Stimulated activated CD4-positive, alpha-beta T cell treated with anti-CD3 and anti-CD28 coated beads, TNF-alpha, amount 100 ng/mL, for 1 hour (primary cell): ENCODE measurements at regions not wholly inside any gene's neighbourhood (a gene's known extent, or its start where the extent isn't known, plus 50 kb on each side); places are given as distances from the start of the nearest gene placed in this dataset.

Source experiments
- DNase-seq, 3 donors: peaks; one replicate each; pipeline ENCODE4 v3.0.0-alpha.2; 2020; ENCODE audit warnings: low read depth in 3 of 3, low spot score in 1 of 3

- no peak for DNase-seq
Observed at GRCh38 chr3:59107856-59108815, 58.3 kb upstream of the CFAP20DC start.

GRCh38 chr3:59106085-59106648, 56.3 kb upstream of the CFAP20DC start:
- no peak for DNase-seq

DNA sequence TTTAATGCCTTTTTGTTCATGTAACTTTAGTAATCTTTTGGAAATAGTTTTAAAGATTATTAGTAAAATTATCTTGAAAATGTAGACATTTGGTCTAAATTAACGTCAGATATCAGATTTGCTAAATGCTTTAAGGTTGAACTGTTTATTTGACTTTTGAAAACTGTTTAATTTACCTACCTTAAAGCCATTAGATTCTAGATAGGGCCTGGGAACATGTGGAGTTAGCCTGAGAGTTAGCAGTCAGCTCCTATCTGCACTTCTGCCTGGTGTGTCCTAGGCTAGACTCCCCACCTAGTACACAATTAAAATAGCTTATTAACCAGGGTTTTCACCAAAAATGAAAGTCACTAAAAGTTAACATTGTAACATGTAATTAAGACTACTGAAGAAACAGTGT, 53.7 kb upstream of the CFAP20DC start:
- DNase-seq, result no peak

GRCh38 chr3:59101231-59101736, 51.5 kb upstream of the CFAP20DC start:
- no peak for DNase-seq
